Thyroid gland (tissue), 4 donors: ENCODE measurements at regions not wholly inside any gene's neighbourhood (a gene's known extent, or its start where the extent isn't known, plus 50 kb on each side); places are given as distances from the start of the nearest gene placed in this dataset.

Source experiments
- CTCF ChIP-seq, 6 experiments: fragments of 200-600 bp in 3 of 6; fragments of 450-650 bp in 3 of 6; sonication (generic) in 3 of 6; IDR thresholded peaks; one replicate each; pipeline ENCODE4 v1.5.1; 2016 to 2019; ENCODE audit warnings: antibody characterized with exemption in 6 of 6, mild to moderate bottlenecking in 2 of 6, inconsistent platforms in 1 of 6, moderate library complexity in 1 of 6
- POLR2A ChIP-seq, 2 donors: fragments of 450-650 bp; IDR thresholded peaks; one replicate each; pipeline ENCODE4 v1.6.1; 2017; ENCODE audit warnings: antibody characterized with exemption in 2 of 2, mild to moderate bottlenecking in 2 of 2, moderate library complexity in 1 of 2

DNA sequence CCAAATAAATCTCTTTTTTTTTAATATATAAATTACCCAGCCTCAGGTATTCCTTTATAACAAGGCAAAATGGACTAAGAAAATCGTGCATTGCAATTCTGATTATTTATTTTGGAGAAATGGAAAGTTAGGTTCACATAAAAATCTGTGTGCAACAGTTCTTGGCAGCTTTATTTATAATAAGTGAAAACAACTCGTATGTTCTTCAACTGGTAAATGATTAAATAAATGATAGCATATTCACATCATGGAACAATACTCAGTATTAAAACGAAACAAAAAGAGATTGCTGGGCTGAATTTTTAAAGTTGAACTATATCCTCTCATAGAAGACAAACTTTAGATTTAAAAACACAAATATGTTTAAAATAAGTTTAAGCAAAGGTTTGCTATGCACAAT lies 176.3 kb upstream of the ZNF385D start:
- TF ChIP-seq POLR2A (IDR thresholded peaks at IDR 0.05) (no peak), CTCF (IDR thresholded peaks at IDR 0.05) (no peak)
